OCI-LY7 (cell line): ENCODE measurements at regions not wholly inside any gene's neighbourhood (a gene's known extent, or its start where the extent isn't known, plus 50 kb on each side); places are given as distances from the start of the nearest gene placed in this dataset.

Experiments used
- BruUV-seq: library from RNA; stranded (reverse); fragments of 400-500 nt; replicated peaks from 2 replicates; lab custom pipeline; 2021; lab: Mats Ljungman, UMichigan
- CTCF ChIA-PET: fragments of 300-600 bp; sonication (Branson Sonifier 250); formaldehyde crosslinking; loops from one replicate; lab custom pipeline; 2022; ENCODE audit warnings: antibody characterized with exemption; ENCODE audit not compliant: unreplicated experiment; lab: Charles Lee
- POLR2A ChIA-PET: fragments of 300-600 bp; sonication (Branson Sonifier 250); formaldehyde crosslinking; loops from one replicate; lab custom pipeline; 2022; ENCODE audit warnings: antibody characterized with exemption; lab: Charles Lee
- DNase-seq: peaks from one replicate; pipeline ENCODE4 v3.0.0-alpha.2; 2015; ENCODE audit warnings: low spot score
- H2AFZ ChIP-seq: fragments of 200-600 bp; sonication (generic), shearing (Covaris generic); 2 replicates; pipeline ENCODE4 v1.6.1; 2014; ENCODE audit warnings: mild to moderate bottlenecking, antibody characterized with exemption, low read length, moderate library complexity
- H3K27ac ChIP-seq: fragments of 200-600 bp; sonication (generic); 2 replicates; pipeline ENCODE4 v1.5.1; 2014; ENCODE audit warnings: mixed run types, low read depth, mild to moderate bottlenecking, moderate library complexity, low read length, inconsistent platforms; ENCODE audit not compliant: poor library complexity, severe bottlenecking
- H3K36me3 ChIP-seq: fragments of 200-600 bp; sonication (generic); 2 replicates; pipeline ENCODE4 v1.6.1; 2014; ENCODE audit warnings: mild to moderate bottlenecking, antibody characterized with exemption, low read length, moderate library complexity, mixed read lengths; ENCODE audit not compliant: insufficient read depth
- H3K4me1 ChIP-seq: fragments of 200-600 bp; sonication (generic); 2 replicates; pipeline ENCODE4 v1.5.1; 2014; ENCODE audit warnings: mild to moderate bottlenecking, low read length; ENCODE audit not compliant: insufficient read depth, poor library complexity, severe bottlenecking
- H3K4me2 ChIP-seq: fragments of 200-600 bp; sonication (generic); 2 replicates; pipeline ENCODE4 v1.6.1; 2014; ENCODE audit warnings: mild to moderate bottlenecking, low read length
- H3K4me3 ChIP-seq: fragments of 200-600 bp; sonication (generic); 2 replicates; pipeline ENCODE4 v1.5.1; 2014; ENCODE audit warnings: mild to moderate bottlenecking, low read depth, low read length; ENCODE audit not compliant: poor library complexity, severe bottlenecking
- H3K79me2 ChIP-seq: fragments of 200-600 bp; sonication (generic); 2 replicates; pipeline ENCODE4 v1.6.1; 2016; ENCODE audit warnings: low read depth, mild to moderate bottlenecking, low read length, moderate library complexity, mixed read lengths; ENCODE audit not compliant: insufficient read depth
- H3K9me2 ChIP-seq: fragments of 200-600 bp; sonication (generic); 2 replicates; pipeline ENCODE4 v1.6.1; 2016; ENCODE audit warnings: mild to moderate bottlenecking, low read length, mixed read lengths; ENCODE audit not compliant: insufficient read depth
- H3K9me3 ChIP-seq: fragments of 200-600 bp; sonication (generic); 2 replicates; pipeline ENCODE4 v1.6.1; 2014; ENCODE audit warnings: mild to moderate bottlenecking, mixed run types, low read length, mixed read lengths
- H4K20me1 ChIP-seq: fragments of 200-600 bp; sonication (generic); 2 replicates; pipeline ENCODE4 v1.6.1; 2014; ENCODE audit warnings: mild to moderate bottlenecking, antibody characterized with exemption, low read length, moderate library complexity, mixed read lengths; ENCODE audit not compliant: insufficient read depth
- CTCF ChIP-seq: fragments of 200-600 bp; sonication (generic); conservative IDR thresholded peaks from 2 replicates; pipeline ENCODE4 v1.5.1; 2014; ENCODE audit warnings: mild to moderate bottlenecking, antibody characterized with exemption, low read length, moderate library complexity, mixed read lengths
- EZH2phosphoT487 ChIP-seq: fragments of 200-600 bp; sonication (generic); IDR thresholded peaks from 2 replicates; pipeline ENCODE4 v1.6.1; 2018; ENCODE audit warnings: low read depth, borderline replicate concordance, mild to moderate bottlenecking, mixed run types, antibody characterized with exemption, low read length, moderate library complexity, mixed read lengths
- intact Hi-C: fragments of 100-400 bp; cut with micrococcal nuclease; formaldehyde crosslinking; loops from one replicate; pipeline ENCODE4 v1.10.0; 2022; ENCODE audit not compliant: unreplicated experiment

GRCh38 chr2:147758821-147759220 is 86.0 kb upstream of the ACVR2A start:
- H3K4me3 ChIP-seq, result no peak overlapping the region
- no peak overlapping the region for H3K27ac ChIP-seq
- no peak for DNase-seq
- H3K4me2 ChIP-seq, result no peak overlapping the region
- H2AFZ ChIP-seq, result no peak overlapping the region
- no peaks in the 10 kb centered on the region for H3K9me2 ChIP-seq
- H4K20me1 ChIP-seq, result no peaks in the 10 kb centered on the region
- CTCF ChIA-PET, result no interaction called here
- no peaks in the 10 kb centered on the region for H3K4me1 ChIP-seq
- H3K9me3 ChIP-seq, result no peaks in the 10 kb centered on the region
- no peaks in the 10 kb centered on the region for H3K79me2 ChIP-seq
- TF ChIP-seq EZH2phosphoT487 (no peak), CTCF (no peak)
- POLR2A ChIA-PET, result interaction anchor here (0.6 kb wide), 1 partner anchor 15 kb away, joined by 4 read pairs; no protein-coding TSS in a partner anchor
- BruUV-seq, result no TSS peak
- H3K36me3 ChIP-seq, result no peaks in the 10 kb centered on the region
- intact Hi-C loops, result no loop called here

GRCh38 chr2:147756069-147756468 is 88.8 kb upstream of the ACVR2A start:
- intact Hi-C loops, result no loop called here
- no TSS peak for BruUV-seq
- TF ChIP-seq EZH2phosphoT487 (no peak), CTCF (no peak)
- no peak for DNase-seq
- no peaks in the 10 kb centered on the region for H3K79me2 ChIP-seq
- H3K4me3 ChIP-seq, result no peak overlapping the region
- H3K27ac ChIP-seq, result no peak overlapping the region
- H3K9me3 ChIP-seq, result no peaks in the 10 kb centered on the region
- no peaks in the 10 kb centered on the region for H3K36me3 ChIP-seq
- H3K4me1 ChIP-seq, result no peaks in the 10 kb centered on the region
- H3K4me2 ChIP-seq, result no peak overlapping the region
- H3K9me2 ChIP-seq, result no peaks in the 10 kb centered on the region
- CTCF ChIA-PET, result no interaction called here
- POLR2A ChIA-PET, result no interaction called here
- H4K20me1 ChIP-seq, result no peaks in the 10 kb centered on the region
- no peak overlapping the region for H2AFZ ChIP-seq

GRCh38 chr2:147740211-147740927 is 104.5 kb upstream of the ACVR2A start:
- CTCF ChIA-PET, result no interaction called here
- Histone ChIP-seq H3K9me2 (no peaks in the 10 kb centered on the region), H3K79me2 (no peaks in the 10 kb centered on the region), H3K9me3 (no peaks in the 10 kb centered on the region), H3K4me1 (no peaks in the 10 kb centered on the region), H3K27ac (no peak overlapping the region), H3K4me3 (no peak overlapping the region), H3K4me2 (no peak overlapping the region), H3K36me3 (no peaks in the 10 kb centered on the region), H4K20me1 (no peaks in the 10 kb centered on the region), H2AFZ (no peak overlapping the region)
- POLR2A ChIA-PET, result no interaction called here
- intact Hi-C loops, result no loop called here
- no peak for DNase-seq
- BruUV-seq, result no TSS peak
- TF ChIP-seq EZH2phosphoT487 (no peak), CTCF (no peak)
